Breast epithelium (tissue), 3 donors: ENCODE measurements at regions not wholly inside any gene's neighbourhood (a gene's known extent, or its start where the extent isn't known, plus 50 kb on each side); places are given as distances from the start of the nearest gene placed in this dataset.

Experiments
- POLR2A ChIP-seq: fragments of 450-650 bp; IDR thresholded peaks from one replicate; pipeline ENCODE4 v1.6.1; 2016; ENCODE audit warnings: antibody characterized with exemption, mild to moderate bottlenecking, moderate library complexity
- POLR2AphosphoS5 ChIP-seq, 3 donors: sonication (generic); formaldehyde crosslinking; IDR thresholded peaks; one replicate each; pipeline ENCODE4 v1.6.1; 2017; ENCODE audit warnings: antibody characterized with exemption in 3 of 3

- TF ChIP-seq POLR2A: no peak
- TF ChIP-seq POLR2AphosphoS5 (IDR thresholded peaks at IDR 0.05): no peak
Measured at GRCh38 chr2:16561251-16561650, 104.4 kb downstream of the CYRIA start.
